Non-pigmented ciliary epithelial cell (primary cell): ENCODE measurements at regions not wholly inside any gene's neighbourhood (a gene's known extent, or its start where the extent isn't known, plus 50 kb on each side); places are given as distances from the start of the nearest gene placed in this dataset.

Source experiments
- DNase-seq: peaks from one replicate; pipeline ENCODE4 v3.0.0-alpha.2; 2010; ENCODE audit warnings: low read depth

- DNase-seq, result no peak
Observed at GRCh38 chr12:74906224-74906623, 303.4 kb downstream of the KCNC2 start.

- no peak for DNase-seq
Observed at GRCh38 chr12:74910831-74911230, 298.8 kb downstream of the KCNC2 start.

- DNase-seq, result no peak
Observed at GRCh38 chr12:74914378-74914777, 295.3 kb downstream of the KCNC2 start.

DNA sequence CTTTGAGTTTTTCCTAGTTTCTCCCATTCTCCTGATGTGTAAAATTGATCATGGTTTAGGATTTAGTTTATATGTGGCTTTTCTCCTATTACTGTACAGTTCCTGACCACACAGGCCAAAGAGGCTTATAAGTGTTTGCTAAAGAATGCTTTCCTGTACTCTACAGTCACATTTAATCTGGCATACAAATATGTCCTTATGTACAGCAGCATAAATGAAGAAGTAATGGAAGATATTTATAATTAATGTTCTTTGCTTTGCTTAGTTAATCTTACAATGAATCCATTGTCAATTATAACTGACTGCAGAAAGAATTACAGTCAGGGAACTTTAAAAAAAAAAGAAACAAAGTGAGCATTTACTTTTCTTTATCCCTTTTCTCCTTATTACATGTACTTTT is 293.9 kb downstream of the KCNC2 start:
- no peak for DNase-seq

GRCh38 chr12:74917743-74918142 is 291.9 kb downstream of the KCNC2 start:
- no peak for DNase-seq

- no peak for DNase-seq
Observed at GRCh38 chr12:74918291-74918690, 291.3 kb downstream of the KCNC2 start.

- no peak for DNase-seq
Observed at GRCh38 chr12:74922117-74922516, 287.5 kb downstream of the KCNC2 start.

DNA sequence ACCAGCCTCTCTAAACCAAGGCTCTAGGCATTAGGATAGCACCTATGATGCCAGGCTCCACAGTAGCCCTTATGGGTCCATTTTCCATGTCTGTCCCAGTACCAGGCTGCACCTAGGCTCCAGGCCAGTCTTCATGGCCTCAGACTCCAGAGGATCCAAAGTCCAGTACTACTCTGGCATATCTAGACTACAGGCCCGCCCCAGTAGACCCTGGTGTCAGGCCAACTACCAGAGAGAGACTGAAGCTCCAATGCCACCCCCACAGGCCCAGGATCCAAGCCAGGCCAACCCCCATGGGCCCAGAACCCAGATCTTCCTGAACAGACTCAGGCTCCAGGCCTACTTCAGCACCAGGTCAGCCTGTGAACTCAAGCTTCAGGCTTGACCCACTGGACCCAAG is 287.0 kb downstream of the KCNC2 start:
- no peak for DNase-seq

DNA sequence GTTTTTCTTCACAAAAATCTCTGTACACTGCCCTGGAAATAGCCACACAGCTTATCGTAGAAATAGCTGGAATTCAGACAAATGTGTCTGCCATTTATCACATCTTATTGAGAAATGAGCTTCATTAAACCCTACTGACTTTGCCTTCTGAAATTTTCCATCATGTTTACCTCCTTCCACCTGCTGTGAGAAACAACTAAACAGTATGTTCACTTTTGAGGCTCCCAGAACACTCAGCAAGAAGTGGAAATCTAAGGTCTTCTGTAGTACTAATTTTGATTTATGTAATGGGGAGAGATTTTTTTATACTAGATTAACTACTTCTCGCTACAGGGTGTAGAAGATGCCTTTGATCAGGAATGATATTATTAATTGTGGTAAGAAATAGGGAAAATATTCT is 268.0 kb downstream of the KCNC2 start:
- no peak for DNase-seq

GRCh38 chr12:74945771-74946198 is 263.9 kb downstream of the KCNC2 start:
- DNase-seq, result no peak

DNA sequence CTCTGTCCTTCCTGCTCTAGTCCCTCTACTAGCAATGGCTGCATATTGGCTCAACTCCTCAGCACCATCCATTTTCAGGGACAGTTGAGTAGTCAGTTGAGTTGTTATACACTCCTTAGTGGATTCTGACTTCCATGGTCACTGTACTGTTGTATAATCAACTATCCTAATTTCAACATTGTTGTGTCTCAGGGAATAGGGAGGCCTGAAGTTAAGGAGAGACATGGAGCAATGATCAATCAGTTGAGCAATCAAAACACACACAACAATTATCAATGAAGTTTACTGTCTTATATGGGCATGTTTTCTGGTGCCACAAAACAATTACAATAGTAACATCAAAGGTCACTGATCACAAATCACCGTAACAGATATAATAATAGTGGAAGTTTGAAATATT is 255.9 kb downstream of the KCNC2 start:
- no peak for DNase-seq

- no peak for DNase-seq
Observed at GRCh38 chr12:74957231-74957630, 252.4 kb downstream of the KCNC2 start.

GRCh38 chr12:74957634-74958033 is 252.0 kb downstream of the KCNC2 start:
- DNase-seq, result no peak

DNA sequence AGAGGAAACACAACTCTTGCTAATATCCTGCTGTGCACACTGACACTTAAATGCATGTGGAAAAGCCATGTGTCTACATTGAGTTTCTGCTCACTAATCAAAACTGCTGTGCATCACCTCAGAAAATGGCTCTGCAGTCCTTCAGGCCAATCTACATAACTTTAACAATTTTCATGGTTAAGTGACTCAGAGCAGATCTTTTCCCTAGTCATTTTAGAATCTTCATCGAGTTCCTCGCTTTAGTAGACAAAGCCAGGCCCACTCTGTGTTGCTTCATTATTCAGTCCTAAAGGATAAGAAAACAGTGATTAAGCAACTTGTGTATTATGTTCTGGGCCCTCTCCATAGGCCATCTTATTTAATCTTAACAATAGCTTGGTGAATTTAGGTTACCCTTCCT is 250.0 kb downstream of the KCNC2 start:
- DNase-seq, result no peak

DNA sequence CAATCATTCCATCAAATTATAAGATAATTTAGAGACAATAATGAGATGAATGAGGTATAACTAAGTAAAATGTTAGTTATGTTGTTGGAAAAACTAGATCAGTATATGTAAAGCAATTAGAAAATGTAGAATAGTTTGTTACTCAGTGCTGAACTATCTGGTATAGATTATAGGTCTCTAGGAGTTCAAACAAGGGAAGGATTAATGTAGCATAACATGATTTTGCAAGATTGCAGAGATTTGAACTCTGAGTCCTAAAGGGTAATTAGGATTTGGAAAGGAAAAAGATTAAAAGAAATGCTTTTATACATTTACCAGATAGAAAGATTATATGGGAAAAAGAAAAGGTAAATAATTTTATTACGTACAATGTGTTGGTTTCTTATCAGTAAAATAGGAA is 246.3 kb downstream of the KCNC2 start:
- DNase-seq, result no peak

DNA sequence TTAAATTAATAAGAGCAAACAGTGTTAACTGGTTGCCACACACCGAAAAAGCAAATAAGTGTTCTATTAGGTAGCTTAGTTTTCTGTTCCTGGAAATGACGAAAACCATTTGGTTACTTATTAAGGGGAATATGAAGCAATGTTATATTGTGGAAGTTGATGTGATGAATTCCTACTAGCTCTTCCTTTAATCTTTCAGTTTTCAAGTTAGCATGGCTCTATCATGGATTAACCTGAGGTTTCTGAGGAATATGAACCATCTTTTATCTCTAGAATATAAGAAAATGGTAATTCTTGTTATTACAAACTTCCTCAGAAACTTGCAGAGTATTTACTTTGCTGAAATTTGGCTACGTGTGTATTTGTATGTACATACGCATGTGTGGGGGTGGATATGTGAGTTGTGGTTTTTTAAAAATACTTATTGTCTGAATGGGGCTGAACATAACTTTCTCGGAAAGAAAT is 245.7 kb downstream of the KCNC2 start:
- DNase-seq, result no peak

GRCh38 chr12:74964390-74964789 is 245.2 kb downstream of the KCNC2 start:
- DNase-seq, result no peak

- DNase-seq, result no peak
Observed at GRCh38 chr12:74971201-74971600, 238.4 kb downstream of the KCNC2 start.

DNA sequence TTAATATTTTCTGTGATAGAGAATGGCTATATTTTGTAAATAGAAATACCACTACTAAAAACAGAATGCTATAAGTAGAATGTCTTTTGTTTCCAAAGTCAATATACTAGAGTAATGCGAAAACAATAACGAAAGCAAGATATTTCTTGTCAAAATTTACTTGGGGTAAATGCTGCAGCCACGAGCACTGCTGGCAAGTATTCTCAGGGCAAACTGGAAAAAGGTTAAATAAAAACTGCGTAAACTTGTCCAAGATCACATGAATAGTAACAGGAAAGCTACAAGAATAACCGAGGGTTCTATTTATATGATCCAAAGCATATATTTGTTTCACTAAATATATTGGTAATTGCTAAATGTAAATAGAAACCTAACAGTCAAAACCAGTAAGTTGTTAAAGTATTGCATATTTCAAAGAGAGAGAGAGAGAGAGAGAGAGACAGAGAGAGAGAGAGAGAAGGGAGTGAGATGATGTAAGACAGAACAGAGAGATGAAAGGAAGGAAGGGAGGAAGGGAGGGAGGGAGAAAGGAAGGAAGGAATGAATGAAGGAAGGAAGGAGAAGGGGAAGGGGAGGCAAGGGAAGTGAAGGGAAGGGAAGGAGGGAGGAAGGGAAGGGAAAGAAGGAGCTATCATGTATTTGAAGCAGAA is 231.7 kb downstream of the KCNC2 start:
- DNase-seq, result no peak

DNA sequence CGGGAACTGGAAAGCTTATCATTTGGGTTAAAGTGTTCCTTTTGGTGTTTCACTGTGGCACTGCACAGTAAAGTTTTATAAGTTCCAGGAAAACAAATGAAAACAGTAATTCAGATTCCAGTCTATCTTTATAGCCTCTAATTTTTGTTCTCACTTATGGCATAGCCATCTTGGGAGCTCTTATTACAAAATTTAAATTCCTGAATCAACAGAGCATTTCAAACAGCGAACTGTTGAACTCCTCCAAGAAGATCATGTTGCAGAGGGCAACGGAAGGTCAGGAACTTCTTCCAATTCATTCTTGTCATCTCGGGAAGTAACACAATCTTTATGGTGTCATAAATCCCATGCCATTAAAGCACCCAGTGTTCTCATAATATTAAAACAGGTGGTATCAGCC is 229.1 kb downstream of the KCNC2 start:
- no peak for DNase-seq

DNA sequence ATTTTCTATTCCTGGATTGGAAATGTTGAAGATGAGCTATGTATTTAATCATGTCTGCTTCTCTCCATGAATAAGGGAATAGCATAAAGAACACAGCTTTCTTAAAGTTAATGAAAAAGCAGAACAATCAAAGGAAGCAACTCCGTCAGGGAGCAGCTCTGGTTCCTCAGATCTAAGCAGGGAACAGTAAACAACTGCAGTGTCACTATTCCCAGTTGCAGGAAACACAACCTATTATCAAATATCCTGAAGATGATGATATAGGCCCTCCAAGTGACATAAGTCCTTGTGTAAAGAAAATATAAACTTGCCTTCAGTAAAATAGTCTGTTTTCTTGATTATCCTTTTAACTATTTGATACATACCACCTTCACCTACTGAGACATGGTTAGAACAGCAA is 228.1 kb downstream of the KCNC2 start:
- DNase-seq, result no peak

DNA sequence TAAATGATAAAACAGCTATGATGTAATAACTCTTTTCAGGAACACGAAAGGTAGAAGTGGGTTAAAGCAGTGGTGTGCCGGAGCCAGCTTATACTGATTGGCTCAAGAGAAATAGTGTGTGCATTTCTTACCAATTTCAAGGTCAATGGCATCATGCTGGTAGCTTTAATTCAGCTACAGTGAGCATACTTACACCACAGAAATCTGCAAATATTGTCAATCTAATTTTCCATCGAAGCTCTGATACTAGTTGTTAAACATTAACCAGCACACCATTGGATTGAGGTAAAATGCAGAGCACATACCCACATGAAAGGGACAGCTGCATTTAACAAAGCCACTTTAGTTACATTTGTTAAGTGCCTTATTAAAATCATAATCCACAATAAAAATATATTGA is 225.7 kb downstream of the KCNC2 start:
- DNase-seq, result no peak

- no peak for DNase-seq
Observed at GRCh38 chr12:74984631-74985030, 225.0 kb downstream of the KCNC2 start.

DNA sequence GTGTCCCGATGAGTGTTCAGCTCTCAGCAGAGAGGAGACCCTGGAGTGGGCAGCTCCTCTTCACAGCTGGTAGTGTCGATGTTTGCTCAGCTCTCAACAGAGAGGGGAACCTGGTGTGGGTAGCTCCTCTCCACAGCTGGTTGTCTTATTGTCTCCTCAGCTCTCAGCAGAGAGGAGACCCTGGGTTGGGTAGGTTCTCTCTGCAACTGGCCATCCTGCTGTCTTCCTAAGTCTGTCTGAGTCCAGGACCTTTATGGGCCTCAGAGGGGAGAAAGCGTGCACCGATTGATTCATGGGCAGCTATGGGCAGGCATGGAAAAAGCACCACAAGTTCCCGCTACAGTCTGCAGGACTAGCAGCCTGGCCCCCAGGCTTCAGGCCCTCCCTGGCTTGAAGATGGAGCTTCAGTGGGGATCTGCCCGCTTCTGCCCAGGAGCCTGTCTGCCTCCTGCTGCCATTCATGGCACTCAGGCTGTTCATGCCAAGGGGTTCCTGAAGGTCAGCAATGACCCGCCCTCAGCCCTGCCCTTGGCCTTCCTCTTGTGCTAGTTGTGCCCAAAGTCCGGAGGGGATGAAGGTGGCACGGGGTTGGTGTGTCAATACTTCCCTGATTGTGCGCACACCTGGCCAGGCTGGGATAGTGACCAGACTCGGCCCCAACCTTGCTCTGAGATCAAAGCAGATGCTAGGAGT is 224.2 kb downstream of the KCNC2 start:
- no peak for DNase-seq
